ENCODE measurements at regions not wholly inside any gene's neighbourhood (a gene's known extent, or its start where the extent isn't known, plus 50 kb on each side); places are given as distances from the start of the nearest gene placed in this dataset.

- TF ChIP-seq CTCF (IDR thresholded peaks at IDR 0.05; ENCODE audit: poor library complexity) (no peak), EZH2phosphoT487 (IDR thresholded peaks at IDR 0.05; ENCODE audit: low read depth, severe bottlenecking, unreplicated experiment) (no peak)
Observed at GRCh38 chr16:63882576-63882975, 1239.3 kb downstream of the CDH11 start.
